OCI-LY3 (cell line): ENCODE measurements at regions not wholly inside any gene's neighbourhood (a gene's known extent, or its start where the extent isn't known, plus 50 kb on each side); places are given as distances from the start of the nearest gene placed in this dataset.
"Not testable (repeated sequence)": the region's sequence is repeated elsewhere in the genome, so short reads cannot be mapped to it uniquely, and the experiment has no call there.

Experiments used
- H2AFZ ChIP-seq: fragments of 200-600, 300-600 bp; shearing (Covaris generic); 2 replicates; pipeline ENCODE4 v1.6.0; 2014; ENCODE audit warnings: antibody characterized with exemption, low read depth, low read length
- H3K27ac ChIP-seq: fragments of 200-600, 300-600 bp; sonication (generic); 2 replicates; pipeline ENCODE4 v1.5.1; 2014; ENCODE audit warnings: mild to moderate bottlenecking, low read length, moderate library complexity, mixed read lengths
- H3K27me3 ChIP-seq: fragments of 200-600, 300-600 bp; sonication (generic); 2 replicates; pipeline ENCODE4 v1.6.1; 2014; ENCODE audit warnings: low read depth, low read length, mixed read lengths
- H3K36me3 ChIP-seq: fragments of 200-600, 300-600 bp; sonication (generic); replicated peaks from 2 replicates; pipeline ENCODE3; 2014; ENCODE audit warnings: low read depth, low read length, mixed read lengths
- H3K4me1 ChIP-seq: fragments of 300-600, 200-600 bp; sonication (generic); 2 replicates; pipeline ENCODE4 v1.6.1; 2014; ENCODE audit warnings: low read length, mixed read lengths
- H3K4me2 ChIP-seq: fragments of 200-600, 300-600 bp; sonication (generic); 2 replicates; pipeline ENCODE4 v1.6.1; 2014; ENCODE audit warnings: low read length, mixed read lengths
- H3K4me3 ChIP-seq: fragments of 300-600, 200-600 bp; sonication (generic); 2 replicates; pipeline ENCODE4 v1.5.1; 2014; ENCODE audit warnings: antibody characterized with exemption, mild to moderate bottlenecking, low read length, moderate library complexity
- H3K79me2 ChIP-seq: fragments of 300-600, 200-600 bp; shearing (Covaris generic); 2 replicates; pipeline ENCODE4 v1.6.1; 2014; ENCODE audit warnings: mild to moderate bottlenecking, low read length, mixed read lengths
- H3K9ac ChIP-seq: fragments of 300-600, 200-600 bp; shearing (Covaris generic); 2 replicates; pipeline ENCODE4 v1.6.0; 2014; ENCODE audit warnings: mild to moderate bottlenecking, low read length, moderate library complexity
- H3K9me3 ChIP-seq: fragments of 200-600, 300-600 bp; shearing (Covaris generic); 2 replicates; pipeline ENCODE4 v1.6.1; 2014; ENCODE audit warnings: low read length, mixed read lengths; ENCODE audit not compliant: insufficient read depth
- H4K20me1 ChIP-seq: fragments of 200-600, 300-600 bp; sonication (generic); 2 replicates; pipeline ENCODE4 v1.6.1; 2016; ENCODE audit warnings: low read length, mixed read lengths; ENCODE audit not compliant: insufficient read depth
- EZH2phosphoT487 ChIP-seq: fragments of 200-600 bp; shearing (Covaris generic); IDR thresholded peaks from 2 replicates; pipeline ENCODE4 v1.6.1; 2018; ENCODE audit warnings: antibody characterized with exemption, mixed run types, low read depth
- TF ChIP-seq, protein P1 (sequence below): fragments of 200-600, 300-600 bp; sonication (generic); IDR thresholded peaks from 2 replicates; pipeline ENCODE4 v1.5.1; 2014; ENCODE audit warnings: antibody characterized with exemption, low read length, low read depth

DNA sequence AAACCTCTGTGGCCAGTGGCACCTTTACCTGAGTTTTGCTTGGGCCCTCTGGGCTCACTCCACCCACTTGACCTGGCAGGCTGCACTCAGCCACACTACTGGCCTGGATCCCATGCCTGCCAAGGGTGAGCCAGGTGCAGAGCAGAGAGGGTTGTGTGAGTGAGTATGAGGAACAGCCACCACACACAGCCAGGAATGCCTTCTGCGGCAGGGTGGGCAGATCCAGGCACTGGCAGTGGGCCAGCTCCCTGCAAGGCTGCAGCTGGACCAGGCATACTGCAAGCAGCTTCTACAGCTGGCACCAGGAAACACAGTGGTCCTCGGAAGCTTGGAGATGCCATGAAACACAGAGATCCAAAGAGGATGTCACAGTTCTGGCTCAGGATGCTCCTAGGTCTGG, 570.1 kb upstream of the ACTRT1 start:
- Histone ChIP-seq H3K79me2 (no peaks in the 10 kb centered on the region), H4K20me1 (no peaks in the 10 kb centered on the region), H3K4me2 (no peak overlapping the region), H2AFZ (no peak overlapping the region), H3K9me3 (no peaks in the 10 kb centered on the region), H3K36me3 (no peaks in the 10 kb centered on the region), H3K4me3 (no peak overlapping the region), H3K4me1 (no peaks in the 10 kb centered on the region), H3K9ac (no peak overlapping the region), H3K27ac (no peak overlapping the region), H3K27me3 (no peaks in the 10 kb centered on the region)
- no peak for TF ChIP-seq EZH2phosphoT487
- TF ChIP-seq, protein P1, sequence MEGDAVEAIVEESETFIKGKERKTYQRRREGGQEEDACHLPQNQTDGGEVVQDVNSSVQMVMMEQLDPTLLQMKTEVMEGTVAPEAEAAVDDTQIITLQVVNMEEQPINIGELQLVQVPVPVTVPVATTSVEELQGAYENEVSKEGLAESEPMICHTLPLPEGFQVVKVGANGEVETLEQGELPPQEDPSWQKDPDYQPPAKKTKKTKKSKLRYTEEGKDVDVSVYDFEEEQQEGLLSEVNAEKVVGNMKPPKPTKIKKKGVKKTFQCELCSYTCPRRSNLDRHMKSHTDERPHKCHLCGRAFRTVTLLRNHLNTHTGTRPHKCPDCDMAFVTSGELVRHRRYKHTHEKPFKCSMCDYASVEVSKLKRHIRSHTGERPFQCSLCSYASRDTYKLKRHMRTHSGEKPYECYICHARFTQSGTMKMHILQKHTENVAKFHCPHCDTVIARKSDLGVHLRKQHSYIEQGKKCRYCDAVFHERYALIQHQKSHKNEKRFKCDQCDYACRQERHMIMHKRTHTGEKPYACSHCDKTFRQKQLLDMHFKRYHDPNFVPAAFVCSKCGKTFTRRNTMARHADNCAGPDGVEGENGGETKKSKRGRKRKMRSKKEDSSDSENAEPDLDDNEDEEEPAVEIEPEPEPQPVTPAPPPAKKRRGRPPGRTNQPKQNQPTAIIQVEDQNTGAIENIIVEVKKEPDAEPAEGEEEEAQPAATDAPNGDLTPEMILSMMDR: no peak

DNA sequence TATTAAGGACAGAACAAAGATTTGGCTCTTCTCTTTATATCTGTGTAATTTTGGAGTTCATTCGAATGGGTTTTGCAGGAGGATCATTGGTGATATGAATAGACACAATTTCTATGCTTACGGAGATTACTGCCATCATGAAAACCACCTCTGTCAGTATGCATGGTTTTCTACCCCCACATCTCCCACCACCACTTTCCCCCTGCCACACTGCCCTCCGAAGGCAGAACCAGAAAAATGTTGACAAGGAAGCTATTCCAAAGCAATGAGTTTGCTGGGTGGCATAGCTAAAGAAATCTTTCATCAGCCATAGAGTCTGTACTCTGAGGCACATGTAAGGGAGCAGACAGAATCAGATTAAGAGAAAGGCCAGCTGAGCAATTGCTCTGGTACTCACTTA, 567.3 kb upstream of the ACTRT1 start:
- Histone ChIP-seq H4K20me1 (no peaks in the 10 kb centered on the region), H2AFZ (no peak overlapping the region), H3K27me3 (no peaks in the 10 kb centered on the region), H3K79me2 (no peaks in the 10 kb centered on the region), H3K9ac (no peak overlapping the region), H3K4me1 (peaks cover 3% of the 10 kb centered on the region; the same call in 1 of the 2 replicates), H3K4me3 (no peak overlapping the region), H3K4me2 (no peak overlapping the region), H3K36me3 (no peaks in the 10 kb centered on the region), H3K9me3 (no peaks in the 10 kb centered on the region), H3K27ac (no peak overlapping the region)
- TF ChIP-seq, protein P1: no peak
- no peak for TF ChIP-seq EZH2phosphoT487

DNA sequence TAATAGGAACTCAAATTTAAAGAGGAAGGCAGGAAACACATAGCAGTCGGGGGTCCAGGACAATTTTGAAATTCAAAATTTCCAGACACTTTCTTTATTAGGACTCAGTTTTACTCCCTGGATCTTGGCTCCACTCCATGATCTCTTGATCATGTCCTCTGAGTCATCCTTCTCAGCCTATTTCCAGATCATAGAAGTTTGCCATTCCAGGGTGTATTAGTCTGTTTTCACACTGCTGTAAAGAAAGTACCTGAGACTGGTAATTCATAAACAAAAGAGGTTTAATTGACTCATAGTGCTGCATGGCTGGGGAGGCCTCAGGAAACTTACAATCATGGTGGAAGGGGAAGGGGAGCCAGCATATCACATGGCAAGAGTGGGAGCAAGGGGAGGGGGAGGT, 564.7 kb upstream of the ACTRT1 start:
- Histone ChIP-seq H3K27ac (no peak overlapping the region), H3K4me1 (peaks cover 9% of the 10 kb centered on the region; the same call in 1 of the 2 replicates)
- TF ChIP-seq, protein P1: no peak
- TF ChIP-seq EZH2phosphoT487: no peak

DNA sequence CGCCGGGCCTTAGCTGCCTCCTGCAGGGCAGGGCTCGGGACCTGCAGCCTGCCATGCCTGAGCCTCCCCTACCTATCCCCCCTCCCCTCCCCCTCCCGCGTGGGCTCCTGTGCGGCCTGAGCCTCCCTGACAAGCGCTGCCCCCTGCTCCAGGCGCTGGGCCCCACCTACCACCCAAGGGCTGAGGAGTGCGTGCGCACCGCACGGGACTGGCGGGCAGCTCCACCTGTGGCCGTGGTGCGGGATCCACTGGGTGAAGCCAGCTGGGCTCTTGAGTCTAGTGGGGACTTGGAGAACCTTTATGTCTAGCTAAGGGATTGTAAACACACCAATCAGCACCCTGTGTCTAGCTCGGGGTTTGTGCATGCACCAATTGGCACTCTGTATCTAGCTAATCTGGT, 554.6 kb upstream of the ACTRT1 start:
- not testable (repeated sequence) for H3K27ac ChIP-seq, H3K4me1 ChIP-seq, H3K4me3 ChIP-seq, H3K9ac ChIP-seq, H3K36me3 ChIP-seq, H3K4me2 ChIP-seq, H3K9me3 ChIP-seq, H2AFZ ChIP-seq, H4K20me1 ChIP-seq, H3K27me3 ChIP-seq, H3K79me2 ChIP-seq

More for the DNA sequence above, 564.7 kb upstream of the ACTRT1 start:
- H2AFZ ChIP-seq: no peak overlapping the region
- no peaks in the 10 kb centered on the region for H3K9me3 ChIP-seq
- H3K27me3 ChIP-seq: no peaks in the 10 kb centered on the region
- H3K4me3 ChIP-seq: no peak overlapping the region
- no peak overlapping the region for H3K4me2 ChIP-seq
- H3K9ac ChIP-seq: no peak overlapping the region
- no peaks in the 10 kb centered on the region for H3K79me2 ChIP-seq
- no peaks in the 10 kb centered on the region for H3K36me3 ChIP-seq
- no peaks in the 10 kb centered on the region for H4K20me1 ChIP-seq

DNA sequence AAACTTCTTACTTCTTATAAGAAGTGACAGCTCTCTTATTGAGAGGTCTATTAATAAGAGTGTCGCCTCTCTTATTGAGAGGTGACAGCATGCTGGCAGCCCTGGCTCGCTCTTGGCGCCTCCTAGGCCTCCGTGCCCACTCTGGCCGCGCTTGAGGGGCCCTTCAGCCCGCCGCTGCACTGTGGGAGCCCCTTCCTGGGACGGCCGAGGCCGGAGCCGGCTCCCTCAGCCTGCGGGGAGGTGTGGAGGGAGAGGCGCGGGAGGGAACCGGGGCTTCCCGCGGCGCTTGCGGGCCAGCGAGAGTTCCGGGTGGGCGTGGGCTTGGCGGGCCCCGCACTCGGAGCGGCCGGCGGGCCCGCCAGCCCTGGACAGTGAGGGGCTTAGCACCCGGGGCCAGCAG, 554.2 kb upstream of the ACTRT1 start:
- H3K79me2 ChIP-seq, H3K4me1 ChIP-seq, H3K36me3 ChIP-seq, H2AFZ ChIP-seq, H3K27me3 ChIP-seq, H3K9ac ChIP-seq, H3K4me2 ChIP-seq, H3K27ac ChIP-seq, H3K4me3 ChIP-seq, H3K9me3 ChIP-seq, H4K20me1 ChIP-seq: not testable (repeated sequence)
